WI38 (cell line): ENCODE measurements at regions not wholly inside any gene's neighbourhood (a gene's known extent, or its start where the extent isn't known, plus 50 kb on each side); places are given as distances from the start of the nearest gene placed in this dataset.

Source experiments
- H3K4me3 ChIP-seq: 2 replicates; pipeline ENCODE4 v1.5.1; 2011; ENCODE audit warnings: low read depth, mild to moderate bottlenecking, control low read depth, low read length
- TF ChIP-seq, protein P1 (sequence below): IDR thresholded peaks from 2 replicates; pipeline ENCODE4 v1.5.1; 2012; ENCODE audit warnings: low read depth, mild to moderate bottlenecking, control low read depth, low read length

DNA sequence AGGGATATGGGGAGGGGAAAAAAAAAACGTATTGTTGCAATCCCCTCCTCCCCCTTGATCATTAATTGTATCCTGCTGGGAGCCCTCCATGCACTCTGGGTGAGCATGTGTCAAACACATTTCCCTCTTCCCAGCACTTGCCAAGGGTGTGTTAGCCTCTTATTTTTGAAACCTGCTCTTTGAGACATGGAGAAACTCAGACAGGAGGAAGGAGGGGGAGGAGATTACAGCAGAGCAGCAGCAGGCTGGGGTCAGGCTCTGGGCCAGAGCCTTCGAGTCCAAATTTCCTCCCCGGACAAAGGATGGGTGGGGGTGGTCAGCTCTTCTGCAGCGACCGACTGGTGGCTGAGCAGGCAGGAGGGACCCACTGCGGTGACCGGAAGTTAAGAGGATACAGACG, 64.7 kb downstream of the SOX9 start:
- TF ChIP-seq, protein P1, sequence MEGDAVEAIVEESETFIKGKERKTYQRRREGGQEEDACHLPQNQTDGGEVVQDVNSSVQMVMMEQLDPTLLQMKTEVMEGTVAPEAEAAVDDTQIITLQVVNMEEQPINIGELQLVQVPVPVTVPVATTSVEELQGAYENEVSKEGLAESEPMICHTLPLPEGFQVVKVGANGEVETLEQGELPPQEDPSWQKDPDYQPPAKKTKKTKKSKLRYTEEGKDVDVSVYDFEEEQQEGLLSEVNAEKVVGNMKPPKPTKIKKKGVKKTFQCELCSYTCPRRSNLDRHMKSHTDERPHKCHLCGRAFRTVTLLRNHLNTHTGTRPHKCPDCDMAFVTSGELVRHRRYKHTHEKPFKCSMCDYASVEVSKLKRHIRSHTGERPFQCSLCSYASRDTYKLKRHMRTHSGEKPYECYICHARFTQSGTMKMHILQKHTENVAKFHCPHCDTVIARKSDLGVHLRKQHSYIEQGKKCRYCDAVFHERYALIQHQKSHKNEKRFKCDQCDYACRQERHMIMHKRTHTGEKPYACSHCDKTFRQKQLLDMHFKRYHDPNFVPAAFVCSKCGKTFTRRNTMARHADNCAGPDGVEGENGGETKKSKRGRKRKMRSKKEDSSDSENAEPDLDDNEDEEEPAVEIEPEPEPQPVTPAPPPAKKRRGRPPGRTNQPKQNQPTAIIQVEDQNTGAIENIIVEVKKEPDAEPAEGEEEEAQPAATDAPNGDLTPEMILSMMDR = no peak
- no peak overlapping the region for H3K4me3 ChIP-seq

DNA sequence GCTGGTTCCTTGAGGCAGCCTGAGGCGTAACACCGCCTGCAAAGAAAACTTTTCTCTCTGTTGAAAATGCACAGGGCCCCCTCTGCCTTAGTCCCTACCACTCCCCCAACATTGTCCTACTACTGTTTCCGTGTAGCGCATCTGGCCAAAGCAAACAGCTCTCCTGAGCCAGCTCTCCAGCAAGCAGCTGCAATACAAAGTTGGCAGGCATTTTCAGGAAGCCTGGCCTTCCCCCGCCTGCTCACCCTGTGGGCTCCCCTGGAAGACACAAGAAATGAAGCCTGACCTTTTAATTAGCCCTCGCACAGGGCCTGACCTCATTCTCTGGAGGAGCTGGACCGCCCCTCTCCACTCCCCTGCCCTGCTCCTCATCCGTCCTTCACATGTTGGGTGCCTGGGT, 66.7 kb downstream of the SOX9 start:
- no peak overlapping the region for H3K4me3 ChIP-seq
- TF ChIP-seq, protein P1 = no peak

DNA sequence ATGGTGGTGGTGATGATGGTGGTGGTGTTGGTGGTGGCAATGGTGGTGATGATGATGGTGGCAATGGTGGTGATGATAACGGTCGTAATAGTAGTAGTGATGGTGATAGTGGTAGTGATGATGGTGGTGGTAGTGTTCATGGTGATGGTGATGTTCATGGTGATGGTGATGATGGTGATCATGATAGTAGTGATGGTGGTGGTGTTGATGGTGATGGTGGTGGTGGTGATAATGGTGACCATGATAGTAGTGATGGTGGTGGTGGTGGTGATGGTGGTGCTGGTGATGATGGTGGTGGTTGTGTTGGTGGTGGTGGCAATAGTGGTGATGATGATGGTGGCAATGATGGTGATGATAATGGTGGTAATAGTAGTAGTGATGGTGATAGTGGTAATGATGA, 68.0 kb downstream of the SOX9 start:
- TF ChIP-seq, protein P1 = no peak
- H3K4me3 ChIP-seq = no peak overlapping the region

DNA sequence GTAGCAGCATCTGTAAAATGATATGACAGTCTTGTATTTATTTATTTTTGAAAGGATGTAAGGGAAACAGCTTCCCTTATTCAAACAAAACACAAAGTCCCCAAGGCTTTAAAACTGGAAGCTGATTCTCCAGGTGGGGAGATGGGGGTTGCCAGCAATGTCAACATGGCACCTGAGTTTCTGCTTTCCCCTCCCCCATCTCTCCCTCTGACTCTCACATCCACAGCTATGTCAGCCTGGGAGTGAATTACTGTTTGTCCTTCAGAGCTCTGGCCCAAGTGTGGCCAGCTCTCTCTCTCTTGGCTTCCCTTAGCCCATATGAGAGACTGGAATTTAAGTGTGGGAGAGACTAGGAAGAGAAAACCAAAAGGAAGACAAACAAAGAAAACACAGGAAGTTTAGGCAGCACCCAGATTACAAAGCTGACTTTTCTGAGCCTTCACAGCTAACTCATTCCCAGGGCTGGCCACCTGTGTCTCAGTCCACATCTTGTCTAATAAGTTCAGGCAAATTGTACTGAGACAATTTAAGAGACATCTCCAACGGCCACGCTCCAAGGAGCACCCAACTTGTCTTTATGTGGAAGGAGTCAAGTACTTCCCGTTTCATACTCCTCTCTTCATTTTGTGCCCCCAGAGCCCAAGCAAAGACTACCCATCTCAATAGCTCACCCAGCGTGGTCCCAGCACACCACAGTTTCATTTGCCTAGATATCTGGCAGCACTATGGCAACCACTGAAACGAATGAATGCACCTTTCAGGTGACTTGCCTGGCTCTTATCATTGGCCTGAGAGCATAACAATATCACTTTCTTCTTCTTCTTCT, 69.2 kb downstream of the SOX9 start:
- H3K4me3 ChIP-seq = no peak overlapping the region
- TF ChIP-seq, protein P1 = no peak

DNA sequence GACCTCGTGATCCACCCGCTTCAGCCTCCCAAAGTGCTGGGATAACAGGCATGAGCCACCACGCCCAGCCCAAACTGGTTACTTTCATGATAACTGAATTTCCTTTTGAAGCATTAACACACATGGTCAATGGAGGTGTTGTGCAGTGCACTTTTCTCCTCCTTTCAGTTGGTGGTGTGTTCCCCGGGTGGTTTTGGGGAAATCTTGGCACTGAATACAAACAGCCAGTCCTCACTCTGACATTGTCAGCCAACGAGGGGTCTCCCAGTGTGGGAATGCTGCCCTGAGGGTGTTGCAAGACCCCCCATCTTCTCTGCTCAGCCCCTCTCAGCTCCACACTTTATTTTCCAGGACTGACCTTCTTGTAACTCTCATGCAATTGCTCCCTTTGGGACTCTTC, 70.5 kb downstream of the SOX9 start:
- TF ChIP-seq, protein P1 = no peak
- H3K4me3 ChIP-seq = no peak overlapping the region

DNA sequence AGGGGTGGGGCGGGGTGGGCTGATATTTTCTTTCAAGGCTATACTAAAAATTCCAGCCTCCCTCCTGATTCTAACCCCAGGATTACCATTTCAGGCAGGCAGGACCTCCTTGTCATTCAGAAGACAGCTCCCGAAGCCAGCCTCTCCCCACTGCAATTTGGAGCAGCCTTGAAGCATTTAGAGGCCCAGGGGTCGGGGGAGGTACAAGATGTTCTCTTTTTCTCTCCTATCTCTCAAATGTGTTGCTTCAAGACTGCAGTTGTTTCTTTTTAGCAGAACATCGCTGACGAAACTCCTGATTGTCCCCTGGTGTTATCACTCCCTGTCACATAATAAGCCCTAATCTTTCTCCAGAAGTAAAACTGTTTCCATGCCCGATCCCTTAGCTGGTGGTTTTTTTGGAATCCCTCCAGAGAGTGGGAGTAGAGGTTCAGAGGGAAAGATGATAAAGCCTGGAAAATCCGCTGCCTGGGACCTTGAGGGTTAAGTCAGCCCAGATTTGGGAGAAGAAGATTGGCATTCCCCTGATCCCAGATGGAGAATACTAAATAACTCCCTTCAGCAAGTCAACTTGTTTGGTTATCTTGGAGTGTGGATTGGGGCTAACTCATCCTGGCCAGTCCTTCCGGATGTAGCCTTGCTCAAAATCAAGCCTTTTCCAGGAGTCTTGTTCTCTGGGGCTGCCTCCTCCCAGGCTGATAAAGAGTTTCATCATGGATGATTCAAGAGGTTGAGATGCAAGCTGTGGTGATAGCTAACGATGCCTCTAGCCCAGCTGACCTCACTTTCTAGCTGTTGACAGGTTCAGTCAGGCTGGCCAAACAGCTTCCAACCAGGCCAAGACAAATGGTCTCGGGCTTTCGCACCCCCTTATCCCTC, 71.3 kb downstream of the SOX9 start:
- TF ChIP-seq, protein P1 = no peak
- H3K4me3 ChIP-seq = no peak overlapping the region

DNA sequence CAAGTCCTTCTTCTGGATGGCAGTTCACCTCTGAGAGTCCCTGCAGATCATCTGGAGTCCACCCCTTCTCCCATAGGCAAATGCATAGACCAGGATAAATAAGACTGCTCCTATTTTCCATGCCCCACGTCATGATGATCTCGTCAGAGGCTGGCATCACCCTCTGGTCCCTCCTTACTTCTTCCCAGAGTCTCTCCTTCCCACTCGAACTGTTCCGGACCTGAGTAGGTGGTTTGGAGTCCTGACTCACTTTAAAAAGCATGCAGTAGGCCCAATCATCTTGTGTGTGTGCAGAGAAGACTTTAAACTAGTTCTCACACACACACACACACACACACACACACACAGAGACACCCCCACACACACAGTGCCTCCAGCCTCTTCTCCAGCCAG, 72.0 kb downstream of the SOX9 start:
- TF ChIP-seq, protein P1 = no peak
- no peak overlapping the region for H3K4me3 ChIP-seq
